GM12878 (cell line): ENCODE measurements at regions not wholly inside any gene's neighbourhood (a gene's known extent, or its start where the extent isn't known, plus 50 kb on each side); places are given as distances from the start of the nearest gene placed in this dataset.

ENCODE experiments used
- ATAC-seq: fragments of 200-7000 bp; cut with Tn5 transposase; 3 replicates; pipeline ENCODE4 v1.9.1; 2020; ENCODE audit warnings: mild to moderate bottlenecking, moderate library complexity
- BruUV-seq: library from RNA; stranded (reverse); fragments of 400-500 nt; replicated peaks from 2 replicates; lab custom pipeline; 2021; lab: Mats Ljungman, UMichigan
- CTCF ChIA-PET: fragments of 300-600 bp; sonication (Branson Sonifier 250); formaldehyde crosslinking; extraction: SDS; loops from one replicate; lab custom pipeline; 2021; ENCODE audit warnings: inconsistent platforms; lab: Yijun Ruan, JAX
- POLR2A ChIA-PET: fragments of 350-600 bp; formaldehyde crosslinking; extraction: SDS; loops from one replicate; lab custom pipeline; 2021; ENCODE audit warnings: inconsistent platforms; lab: Charles Lee
- RAD21 ChIA-PET: fragments of 300-600 bp; sonication (Branson Sonifier 250); formaldehyde crosslinking; loops from one replicate; lab custom pipeline; 2023; ENCODE audit warnings: antibody characterized with exemption; ENCODE audit not compliant: unreplicated experiment; lab: Charles Lee
- SMC1A ChIA-PET: fragments of 300-600 bp; sonication (Branson Sonifier 250); formaldehyde crosslinking; loops from one replicate; lab custom pipeline; 2023; ENCODE audit not compliant: unreplicated experiment, uncharacterized antibody; lab: Charles Lee
- DNase-seq: peaks from one replicate; pipeline ENCODE4 v3.0.0-alpha.2; 2011; ENCODE audit warnings: low read depth, low spot score
- FAIRE-seq: peaks from 3 replicates; lab custom pipeline; 2011; peaks lifted over from hg19 to GRCh38; lab: Jason Lieb, UNC
- H2AFZ ChIP-seq: 2 replicates; pipeline ENCODE4 v1.6.0; 2011; ENCODE audit warnings: low read depth, low read length, control low read depth; ENCODE audit not compliant: control insufficient read depth
- H3K27ac ChIP-seq: 2 replicates; pipeline ENCODE4 v1.5.1; 2011; ENCODE audit warnings: control low read depth; ENCODE audit not compliant: control insufficient read depth, insufficient read depth
- H3K27me3 ChIP-seq, 2 experiments: replicated peaks in 1 of 2; 2 replicates each; pipeline versions ENCODE4 v1.6.0 to v1.6.1; 2011; ENCODE audit warnings: low read length in 1 of 2; ENCODE audit not compliant: control insufficient read depth in 2 of 2, insufficient read depth in 2 of 2
- H3K36me3 ChIP-seq, 2 experiments: 2 replicates each; pipeline ENCODE4 v1.5.1; 2011; ENCODE audit warnings: low read length in 1 of 2; ENCODE audit not compliant: control insufficient read depth in 2 of 2, insufficient read depth in 2 of 2
- H3K4me1 ChIP-seq: 2 replicates; pipeline ENCODE4 v1.6.1; 2011; ENCODE audit warnings: mild to moderate bottlenecking, low read length, moderate library complexity, mixed read lengths; ENCODE audit not compliant: control insufficient read depth, insufficient read depth
- H3K4me2 ChIP-seq: 2 replicates; pipeline ENCODE4 v1.6.0; 2011; ENCODE audit warnings: control low read depth; ENCODE audit not compliant: control insufficient read depth, insufficient read depth
- H3K4me3 ChIP-seq: fragments of 200-600 bp; sonication (generic); 2 replicates; pipeline ENCODE4 v1.5.1; 2016
- H3K79me2 ChIP-seq: 2 replicates; pipeline ENCODE4 v1.6.0; 2011; ENCODE audit warnings: low read length; ENCODE audit not compliant: control insufficient read depth, insufficient read depth
- H3K9ac ChIP-seq: 2 replicates; pipeline ENCODE4 v1.8.0; 2011; ENCODE audit warnings: low read length, control low read depth, mixed read lengths; ENCODE audit not compliant: control insufficient read depth, insufficient read depth
- H3K9me3 ChIP-seq: replicated peaks from 3 replicates; pipeline ENCODE4 v1.5.1; 2011; ENCODE audit warnings: mild to moderate bottlenecking, low read length; ENCODE audit not compliant: control insufficient read depth, insufficient read depth
- H4K20me1 ChIP-seq: 2 replicates; pipeline ENCODE4 v1.6.0; 2011; ENCODE audit not compliant: control insufficient read depth, insufficient read depth
- HCFC1 ChIP-seq: fragments of 150-350 bp; IDR thresholded peaks from 2 replicates; pipeline ENCODE4 v1.6.1; 2014; ENCODE audit warnings: low read length
- KLF5 ChIP-seq: fragments of 450-650 bp; IDR thresholded peaks from 2 replicates; pipeline ENCODE4 v1.6.1; 2014; ENCODE audit warnings: mild to moderate bottlenecking; ENCODE audit not compliant: partially characterized antibody
- MYB ChIP-seq: fragments of 150-350 bp; IDR thresholded peaks from 2 replicates; pipeline ENCODE4 v1.6.1; 2014; ENCODE audit warnings: mild to moderate bottlenecking, low read depth, low read length, borderline replicate concordance
- NFIC ChIP-seq: IDR thresholded peaks from 2 replicates; pipeline ENCODE4 v1.6.1; 2012; ENCODE audit warnings: low read depth, mild to moderate bottlenecking, inconsistent platforms, low read length, moderate library complexity
- PAX5 ChIP-seq: IDR thresholded peaks from 2 replicates; pipeline ENCODE4 v1.6.1; 2011; ENCODE audit warnings: low read depth, low read length, borderline replicate concordance
- RAD21 ChIP-seq: IDR thresholded peaks from 2 replicates; pipeline ENCODE4 v1.6.1; 2011; ENCODE audit warnings: mild to moderate bottlenecking, low read depth, low read length, moderate library complexity; ENCODE audit not compliant: insufficient read depth
- RCOR1 ChIP-seq: conservative IDR thresholded peaks from 2 replicates; pipeline ENCODE4 v1.6.1; 2012; ENCODE audit warnings: low read depth, low read length, improper control_type of control experiment
- SMC3 ChIP-seq: IDR thresholded peaks from 2 replicates; pipeline ENCODE4 v1.6.1; 2011; ENCODE audit warnings: low read length, improper control_type of control experiment, borderline replicate concordance
- SREBF1 ChIP-seq: IDR thresholded peaks from 2 replicates; pipeline ENCODE4 v1.6.1; 2012; ENCODE audit warnings: mild to moderate bottlenecking, low read length
- WGBS: methylation state at CpG from one replicate; pipeline ENCODE4 v1.1.6; 2016; ENCODE audit warnings: low lambda C conversion rate; ENCODE audit not compliant: insufficient replicate concordance, insufficient coverage; ENCODE audit errors: missing lambda C conversion rate; 5-methylcytosine and 5-hydroxymethylcytosine counted together
- in situ Hi-C: fragments of 300-500 bp; cut with MboI; formaldehyde crosslinking; loops from 9 replicates; pipeline ENCODE4 v1.14.3; 2018; ENCODE audit warnings: mixed read lengths
- intact Hi-C: fragments of 100-400 bp; cut with micrococcal nuclease; formaldehyde crosslinking; loops from one replicate; pipeline ENCODE4 v1.14.2; 2022; ENCODE audit not compliant: unreplicated experiment
- TF ChIP-seq, protein P1 (sequence below): fragments of 150-350 bp; IDR thresholded peaks from 2 replicates; pipeline ENCODE4 v1.6.1; 2014; ENCODE audit warnings: mild to moderate bottlenecking, low read depth, low read length
- TF ChIP-seq, protein P2 (sequence below), 3 experiments: IDR thresholded peaks in 2 of 3; conservative IDR thresholded peaks in 1 of 3; 2 replicates each; pipeline ENCODE4 v1.5.1; 2011; ENCODE audit warnings: low read depth in 3 of 3, low read length in 3 of 3, mild to moderate bottlenecking in 3 of 3, control low read depth in 2 of 3, moderate library complexity in 2 of 3, inconsistent platforms in 1 of 3, mixed read lengths in 1 of 3; ENCODE audit not compliant: control insufficient read depth in 2 of 3, insufficient read depth in 1 of 3; ENCODE audit errors: extremely low read depth in 1 of 3
- TF ChIP-seq, protein P3 (sequence below): fragments of 450-650 bp; formaldehyde crosslinking; IDR thresholded peaks from 2 replicates; pipeline ENCODE4 v1.4.0; 2022; ENCODE audit warnings: mild to moderate bottlenecking, moderate library complexity

DNA sequence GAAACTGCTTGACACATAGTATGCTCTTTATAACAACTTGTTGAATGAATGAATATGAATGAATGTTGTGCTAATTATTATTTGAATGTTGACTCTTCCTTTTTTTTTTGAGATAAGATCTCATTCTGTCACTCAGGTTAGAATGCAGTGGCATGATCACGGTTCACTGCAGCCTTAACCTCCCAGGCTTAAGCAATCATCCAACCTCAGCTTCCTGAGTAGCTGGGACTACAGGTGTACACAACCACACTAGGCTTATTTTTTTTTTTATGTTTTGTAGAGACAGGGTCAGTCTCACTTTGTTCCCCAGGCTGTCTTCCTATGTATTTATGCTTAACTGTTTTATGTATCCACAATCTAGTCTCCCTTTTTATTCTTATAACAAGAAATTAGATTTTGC is 114.7 kb upstream of the WDFY3 start (continued):
- TF ChIP-seq, protein P1, sequence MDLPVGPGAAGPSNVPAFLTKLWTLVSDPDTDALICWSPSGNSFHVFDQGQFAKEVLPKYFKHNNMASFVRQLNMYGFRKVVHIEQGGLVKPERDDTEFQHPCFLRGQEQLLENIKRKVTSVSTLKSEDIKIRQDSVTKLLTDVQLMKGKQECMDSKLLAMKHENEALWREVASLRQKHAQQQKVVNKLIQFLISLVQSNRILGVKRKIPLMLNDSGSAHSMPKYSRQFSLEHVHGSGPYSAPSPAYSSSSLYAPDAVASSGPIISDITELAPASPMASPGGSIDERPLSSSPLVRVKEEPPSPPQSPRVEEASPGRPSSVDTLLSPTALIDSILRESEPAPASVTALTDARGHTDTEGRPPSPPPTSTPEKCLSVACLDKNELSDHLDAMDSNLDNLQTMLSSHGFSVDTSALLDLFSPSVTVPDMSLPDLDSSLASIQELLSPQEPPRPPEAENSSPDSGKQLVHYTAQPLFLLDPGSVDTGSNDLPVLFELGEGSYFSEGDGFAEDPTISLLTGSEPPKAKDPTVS, result no peak
- no peak for TF ChIP-seq KLF5
- TF ChIP-seq PAX5, result no peak

DNA sequence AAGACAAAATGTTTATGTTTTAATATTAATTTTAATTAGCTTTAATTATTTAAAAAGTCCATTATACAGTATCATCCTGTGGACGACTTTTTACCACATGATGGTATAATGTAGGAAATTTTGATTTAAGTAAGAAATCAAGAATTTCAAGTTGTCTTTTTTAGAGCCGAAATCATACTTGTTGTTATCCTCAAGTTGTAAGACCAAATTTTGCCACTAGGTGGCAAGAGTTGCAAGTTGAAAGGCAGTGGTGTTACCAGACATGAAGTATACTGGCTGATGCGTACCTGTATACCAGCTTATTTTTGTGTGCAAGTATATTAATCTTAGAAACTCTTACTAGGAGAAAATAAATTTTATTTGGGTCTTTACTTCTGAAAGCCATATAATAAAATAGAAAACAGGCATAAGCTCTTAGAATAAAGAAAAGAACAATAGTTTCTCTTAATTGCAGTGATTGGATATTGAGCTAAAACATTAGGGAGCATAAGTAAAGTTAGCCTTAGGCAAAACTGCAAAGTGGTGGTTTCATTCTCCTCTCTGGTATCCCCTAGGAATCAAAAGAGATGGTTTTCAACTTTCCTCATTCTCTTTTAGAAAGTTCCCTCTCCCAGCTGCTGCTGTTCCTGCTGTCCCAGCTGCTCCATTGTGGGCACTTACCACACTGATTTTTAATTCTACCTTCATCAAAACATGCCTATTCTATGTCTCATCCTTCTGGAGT is 118.0 kb upstream of the WDFY3 start:
- H3K4me1 ChIP-seq, result no peaks in the 10 kb centered on the region
- no peak overlapping the region for H3K9ac ChIP-seq
- RAD21 ChIA-PET, result interaction anchor here (0.6 to 1.6 kb wide), 7 partner anchors 18 to 883 kb away, joined by 3 to 7 read pairs (median 3); no protein-coding TSS in a partner anchor
- no peak overlapping the region for H2AFZ ChIP-seq
- SMC1A ChIA-PET, result interaction anchor here (0.5 to 1.7 kb wide), 12 partner anchors 9 to 884 kb away, joined by 3 to 8 read pairs (median 3); no protein-coding TSS in a partner anchor
- H4K20me1 ChIP-seq, result no peaks in the 10 kb centered on the region
- no peaks in the 10 kb centered on the region for H3K79me2 ChIP-seq
- CTCF ChIA-PET, result interaction anchor here (0.7 to 3.0 kb wide), 36 partner anchors 9 to 960 kb away, joined by 3 to 19 read pairs (median 4); no protein-coding TSS in a partner anchor
- in situ Hi-C loops (no loop called here), intact Hi-C loops (loop anchor here (1.0 to 10.0 kb wide), 4 partner anchors 286 to 960 kb away; no protein-coding TSS in a partner anchor)
- BruUV-seq, result no TSS peak
- POLR2A ChIA-PET, result no interaction called here
- TF ChIP-seq, protein P2, sequence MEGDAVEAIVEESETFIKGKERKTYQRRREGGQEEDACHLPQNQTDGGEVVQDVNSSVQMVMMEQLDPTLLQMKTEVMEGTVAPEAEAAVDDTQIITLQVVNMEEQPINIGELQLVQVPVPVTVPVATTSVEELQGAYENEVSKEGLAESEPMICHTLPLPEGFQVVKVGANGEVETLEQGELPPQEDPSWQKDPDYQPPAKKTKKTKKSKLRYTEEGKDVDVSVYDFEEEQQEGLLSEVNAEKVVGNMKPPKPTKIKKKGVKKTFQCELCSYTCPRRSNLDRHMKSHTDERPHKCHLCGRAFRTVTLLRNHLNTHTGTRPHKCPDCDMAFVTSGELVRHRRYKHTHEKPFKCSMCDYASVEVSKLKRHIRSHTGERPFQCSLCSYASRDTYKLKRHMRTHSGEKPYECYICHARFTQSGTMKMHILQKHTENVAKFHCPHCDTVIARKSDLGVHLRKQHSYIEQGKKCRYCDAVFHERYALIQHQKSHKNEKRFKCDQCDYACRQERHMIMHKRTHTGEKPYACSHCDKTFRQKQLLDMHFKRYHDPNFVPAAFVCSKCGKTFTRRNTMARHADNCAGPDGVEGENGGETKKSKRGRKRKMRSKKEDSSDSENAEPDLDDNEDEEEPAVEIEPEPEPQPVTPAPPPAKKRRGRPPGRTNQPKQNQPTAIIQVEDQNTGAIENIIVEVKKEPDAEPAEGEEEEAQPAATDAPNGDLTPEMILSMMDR (IDR thresholded peaks at IDR 0.05 in 2 of 3, conservative IDR thresholded peaks at IDR 0.05 in 1 of 3; ENCODE audit: control insufficient read depth in 2 of 3, extremely low read depth in 1 of 3, insufficient read depth in 1 of 3, low read depth in 3 of 3, low read length in 3 of 3), result peak; percentile 58 to 60 (median 60)
- no peak for TF ChIP-seq MYB
- TF ChIP-seq SREBF1, result no peak
- no peak for TF ChIP-seq HCFC1
- TF ChIP-seq NFIC, result no peak
- peak; percentile 58 for TF ChIP-seq RAD21
- TF ChIP-seq RCOR1, result no peak
- peak; percentile 16; the same call in 1 of the 2 replicates for TF ChIP-seq SMC3
- TF ChIP-seq, protein P3, sequence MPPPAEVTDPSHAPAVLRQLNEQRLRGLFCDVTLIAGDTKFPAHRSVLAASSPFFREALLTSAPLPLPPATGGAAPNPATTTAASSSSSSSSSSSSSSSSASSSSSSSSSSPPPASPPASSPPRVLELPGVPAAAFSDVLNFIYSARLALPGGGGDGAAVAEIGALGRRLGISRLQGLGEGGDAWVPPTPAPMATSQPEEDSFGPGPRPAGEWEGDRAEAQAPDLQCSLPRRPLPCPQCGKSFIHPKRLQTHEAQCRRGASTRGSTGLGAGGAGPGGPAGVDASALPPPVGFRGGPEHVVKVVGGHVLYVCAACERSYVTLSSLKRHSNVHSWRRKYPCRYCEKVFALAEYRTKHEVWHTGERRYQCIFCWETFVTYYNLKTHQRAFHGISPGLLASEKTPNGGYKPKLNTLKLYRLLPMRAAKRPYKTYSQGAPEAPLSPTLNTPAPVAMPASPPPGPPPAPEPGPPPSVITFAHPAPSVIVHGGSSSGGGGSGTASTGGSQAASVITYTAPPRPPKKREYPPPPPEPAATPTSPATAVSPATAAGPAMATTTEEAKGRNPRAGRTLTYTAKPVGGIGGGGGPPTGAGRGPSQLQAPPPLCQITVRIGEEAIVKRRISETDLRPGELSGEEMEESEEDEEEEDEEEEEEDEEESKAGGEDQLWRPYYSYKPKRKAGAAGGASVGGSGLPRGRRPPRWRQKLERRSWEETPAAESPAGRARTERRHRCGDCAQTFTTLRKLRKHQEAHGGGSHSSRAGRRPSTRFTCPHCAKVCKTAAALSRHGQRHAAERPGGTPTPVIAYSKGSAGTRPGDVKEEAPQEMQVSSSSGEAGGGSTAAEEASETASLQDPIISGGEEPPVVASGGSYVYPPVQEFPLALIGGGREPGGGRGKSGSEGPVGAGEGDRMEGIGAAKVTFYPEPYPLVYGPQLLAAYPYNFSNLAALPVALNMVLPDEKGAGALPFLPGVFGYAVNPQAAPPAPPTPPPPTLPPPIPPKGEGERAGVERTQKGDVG (CRISPR knock-in tag), result no peak
- ATAC-seq, result peak; percentile 84
- FAIRE-seq, result peak; percentile 68
- H3K36me3 ChIP-seq, result no peaks in the 10 kb centered on the region
- no peak overlapping the region for H3K27ac ChIP-seq
- 15% methylated on average over 3 of the region's 3 CpGs for WGBS
- no peaks in the 10 kb centered on the region for H3K27me3 ChIP-seq
- H3K4me2 ChIP-seq, result no peak overlapping the region
- no peak overlapping the region for H3K4me3 ChIP-seq
- DNase-seq, result no peak
- no peaks in the 10 kb centered on the region for H3K9me3 ChIP-seq
